GM19328 (cell line): ENCODE measurements at regions not wholly inside any gene's neighbourhood (a gene's known extent, or its start where the extent isn't known, plus 50 kb on each side); places are given as distances from the start of the nearest gene placed in this dataset.
"Not testable (repeated sequence)": the region's sequence is repeated elsewhere in the genome, so short reads cannot be mapped to it uniquely, and the experiment has no call there.

Experiments used
- ATAC-seq: cut with Tn5 transposase; IDR thresholded peaks from one replicate; pipeline ENCODE4 v1.9.1; 2021; ENCODE audit warnings: mild to moderate bottlenecking, moderate library complexity; ENCODE audit not compliant: unreplicated experiment

DNA sequence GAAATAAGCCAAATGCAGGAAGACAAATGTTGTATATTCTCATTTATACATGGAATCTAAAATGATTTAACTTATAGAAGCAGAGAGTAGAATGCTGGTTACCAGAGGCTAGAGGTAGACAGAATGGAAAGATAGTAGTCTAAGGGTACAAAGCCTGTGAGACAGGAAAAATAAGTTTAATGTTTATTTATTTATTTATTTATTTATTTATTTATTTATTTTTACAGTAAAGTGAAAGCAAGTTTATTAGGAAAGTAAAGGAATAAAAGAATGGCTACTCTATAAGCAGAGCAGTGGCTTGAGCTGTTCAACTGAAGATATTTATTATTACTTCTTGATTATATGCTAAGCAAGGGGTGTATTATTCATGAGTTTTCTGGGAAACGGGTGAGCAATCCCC, 203.2 kb downstream of the LAS1L start:
- no peak for ATAC-seq

DNA sequence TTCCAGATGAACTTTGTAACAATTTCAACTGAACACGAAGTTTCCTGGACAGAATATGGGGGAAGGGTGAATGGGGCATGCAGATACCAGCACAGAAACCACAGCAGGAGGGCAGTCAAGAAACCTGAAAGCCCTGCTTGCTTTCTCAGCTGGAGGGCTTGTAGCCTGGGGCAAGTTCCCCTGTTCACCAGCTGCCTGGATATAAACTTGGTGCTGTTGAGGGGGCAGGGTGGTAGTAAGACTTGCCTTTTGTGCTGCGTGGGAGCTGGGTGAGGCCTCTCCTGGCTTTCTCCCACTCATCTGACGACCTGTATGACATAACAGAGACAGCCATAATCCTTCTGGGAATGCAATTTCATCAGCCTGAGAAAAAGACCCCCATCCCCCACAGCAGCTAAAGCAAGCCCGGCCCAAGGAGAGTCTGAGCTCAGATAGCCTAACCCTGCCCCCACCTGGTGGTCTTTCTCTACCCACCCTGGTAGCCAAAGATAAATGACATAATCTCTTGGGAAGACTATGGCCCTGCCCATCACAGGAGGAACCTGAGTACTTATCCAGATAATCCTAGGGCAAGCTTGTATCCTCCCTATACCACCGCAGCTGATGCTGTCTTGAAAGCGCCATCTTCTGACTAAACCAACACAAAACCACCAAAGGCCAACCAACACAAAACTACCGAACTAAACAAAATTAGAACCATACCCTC, 234.3 kb downstream of the LAS1L start:
- ATAC-seq, result no peak

DNA sequence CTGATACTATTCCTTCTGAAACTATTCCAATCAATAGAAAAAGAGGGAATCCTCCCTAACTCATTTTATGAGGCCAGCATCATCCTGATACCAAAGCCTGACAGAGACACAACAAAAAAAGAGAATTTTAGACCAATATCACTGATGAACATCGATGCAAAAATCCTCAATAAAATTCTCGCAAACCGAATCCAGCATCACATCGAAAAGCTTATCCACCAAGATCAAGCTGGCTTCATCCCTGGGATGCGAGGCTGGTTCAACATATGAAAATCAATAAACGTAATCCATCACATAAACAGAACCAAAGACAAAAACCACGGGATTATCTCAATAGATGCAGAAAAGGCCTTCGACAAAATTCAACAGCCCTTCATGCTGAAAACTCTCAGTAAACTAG, 251.7 kb downstream of the LAS1L start:
- ATAC-seq, result not testable (repeated sequence)

DNA sequence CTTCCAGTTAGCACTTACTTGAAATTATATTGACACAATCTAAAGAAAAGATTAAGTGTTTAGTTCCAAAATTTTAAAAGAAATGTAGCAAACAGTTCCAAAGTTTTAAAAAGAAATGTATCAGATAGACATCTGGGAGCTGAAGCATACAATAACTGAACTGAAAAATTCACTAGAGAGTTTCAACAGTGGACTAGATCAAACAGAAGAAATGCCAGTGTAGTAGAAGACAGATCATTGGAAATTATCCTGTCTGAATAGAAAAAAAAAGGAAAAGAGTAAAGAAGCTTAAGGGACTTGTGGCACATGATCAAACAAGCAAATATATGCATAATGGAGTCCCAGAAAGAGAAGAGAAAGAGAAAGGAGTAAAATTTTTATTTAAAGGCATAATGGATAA, 261.4 kb downstream of the LAS1L start:
- ATAC-seq, result no peak

DNA sequence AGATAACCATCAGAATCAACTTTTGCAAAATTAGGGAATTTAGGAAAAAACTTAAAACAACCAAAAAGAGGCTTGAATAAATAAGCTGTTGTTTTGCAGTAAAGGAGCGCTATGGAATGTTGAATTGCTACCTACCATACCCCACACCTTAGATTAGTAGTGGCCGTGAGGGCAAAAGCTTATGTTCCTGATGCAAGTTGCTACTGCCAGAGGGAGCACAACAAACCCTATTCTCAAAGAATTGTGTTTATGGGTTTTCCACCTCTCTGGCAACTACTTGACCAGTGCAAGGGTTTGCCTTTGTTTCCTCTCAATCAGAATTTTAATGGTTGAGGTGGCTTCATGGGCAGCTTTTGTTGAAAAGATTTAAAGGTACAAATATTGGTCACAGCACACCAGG, 268.1 kb downstream of the LAS1L start:
- no peak for ATAC-seq

DNA sequence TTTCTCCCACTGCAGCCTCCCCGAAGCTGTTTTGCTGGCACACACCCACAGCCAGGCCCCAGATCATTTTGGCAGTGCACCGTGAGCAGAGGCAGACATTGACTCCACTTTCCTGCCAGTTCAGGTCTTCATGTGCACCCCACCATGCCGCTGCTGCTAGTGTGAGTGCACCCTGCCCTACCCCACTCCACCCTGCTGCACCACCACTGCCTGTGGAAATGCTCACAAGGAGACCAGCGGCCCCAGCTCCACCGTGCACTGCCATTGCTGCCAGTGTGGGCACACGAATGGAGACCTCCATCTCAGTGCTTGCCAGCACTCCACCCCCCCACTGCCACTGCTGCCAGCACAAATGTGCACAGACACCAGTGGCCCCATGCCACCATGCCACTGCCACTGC, 277.6 kb upstream of the ZC4H2 start:
- no peak for ATAC-seq

DNA sequence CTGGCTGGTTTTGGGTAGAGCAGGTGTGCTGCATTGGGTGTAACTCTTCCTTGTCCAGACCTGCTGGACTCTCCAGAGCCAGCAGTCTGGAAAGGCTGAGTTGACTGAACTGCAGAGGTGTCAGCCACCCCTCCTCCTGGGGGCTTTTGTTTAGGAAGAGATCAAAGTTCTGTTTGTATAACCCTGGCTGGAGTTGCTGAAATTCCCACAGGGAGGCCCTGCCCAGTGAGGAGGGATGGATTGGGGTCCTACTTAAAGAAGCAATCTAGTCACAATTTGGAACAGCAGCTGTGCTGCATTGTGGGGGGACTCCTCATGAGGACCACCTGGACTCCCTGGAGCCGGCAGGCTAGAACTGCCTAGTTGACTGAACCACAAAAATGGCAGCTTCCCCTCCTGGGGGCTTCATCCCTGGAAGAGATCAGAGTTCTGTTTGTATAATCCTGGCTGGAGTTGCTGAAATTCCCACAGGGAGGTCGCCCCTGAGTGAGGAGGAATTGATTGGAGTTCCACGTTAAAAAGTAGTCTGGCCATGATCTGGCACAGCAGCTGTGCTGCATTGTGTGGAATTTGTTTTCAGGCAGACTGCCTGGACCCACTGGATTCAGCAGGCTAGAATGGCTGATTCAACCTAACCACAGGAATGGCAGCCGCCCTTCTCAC, 264.9 kb upstream of the ZC4H2 start:
- ATAC-seq, result no peak

DNA sequence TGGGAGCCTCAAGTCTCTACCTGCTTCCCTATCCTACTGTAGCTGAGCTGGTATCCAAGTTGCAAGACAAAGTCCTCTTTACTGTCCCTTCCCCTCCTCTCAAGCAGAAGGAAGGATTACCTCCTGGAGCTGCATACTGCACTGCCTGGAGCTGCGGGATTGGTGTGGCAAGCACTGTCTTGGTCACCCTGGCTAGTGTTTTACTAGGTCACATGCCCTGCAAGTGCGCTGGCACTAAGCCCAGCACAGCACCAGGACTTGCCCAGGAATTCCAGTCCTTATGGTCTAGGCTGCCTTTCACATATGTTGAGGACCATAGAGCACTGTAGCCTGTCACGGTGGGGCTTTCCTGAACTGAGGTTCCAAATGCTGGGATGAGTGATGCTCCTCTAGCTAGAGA, 227.3 kb upstream of the ZC4H2 start:
- no peak for ATAC-seq

DNA sequence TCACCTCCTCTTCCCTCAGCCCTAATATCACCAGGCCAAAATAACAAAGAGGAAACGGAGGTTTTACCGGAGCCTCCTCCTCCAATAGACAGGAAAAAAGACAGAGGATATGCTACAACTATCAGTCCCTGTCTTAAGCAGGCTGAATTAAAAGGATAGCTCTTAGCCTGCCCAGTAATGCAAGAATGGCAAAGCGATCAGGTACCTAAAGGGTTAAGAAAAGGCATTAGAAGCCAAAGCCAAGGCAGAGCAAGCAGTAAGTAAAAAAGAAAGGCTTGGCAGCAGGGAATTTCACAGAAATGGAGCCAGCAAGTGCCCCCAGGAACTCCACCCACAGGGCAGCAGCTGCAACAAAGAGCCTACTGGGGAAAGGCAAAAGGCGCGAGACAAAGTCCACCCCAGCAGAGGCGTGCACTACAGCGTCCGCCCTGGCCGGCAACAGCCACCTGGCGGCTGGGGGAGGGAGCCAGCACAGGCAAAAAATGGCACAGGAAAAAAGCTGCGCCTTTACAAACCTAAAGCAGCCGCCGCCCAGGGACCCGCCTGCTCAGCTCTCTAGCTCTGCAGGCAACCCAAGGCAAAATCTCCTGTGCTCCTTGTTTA, 220.6 kb upstream of the ZC4H2 start:
- ATAC-seq, result no peak

DNA sequence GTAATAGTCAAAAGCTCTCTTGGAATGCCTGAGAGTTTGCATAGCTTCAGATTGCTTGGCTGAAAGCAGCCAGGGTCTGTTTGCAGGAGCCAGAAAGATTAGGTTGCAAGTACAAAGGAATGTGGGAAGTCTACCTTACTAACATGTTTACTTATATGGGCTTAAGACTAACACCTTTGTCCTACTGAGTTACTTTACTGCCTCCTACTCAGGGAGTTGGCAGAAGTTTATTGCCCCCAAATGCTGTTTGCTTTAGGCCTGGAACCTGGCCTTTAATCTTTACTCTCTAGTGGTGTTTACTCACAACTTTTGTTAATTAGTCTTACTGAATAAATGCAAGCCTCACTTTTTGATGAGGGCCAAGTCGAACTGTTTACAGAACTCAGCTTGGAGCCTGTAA, 219.4 kb upstream of the ZC4H2 start:
- ATAC-seq, result no peak

DNA sequence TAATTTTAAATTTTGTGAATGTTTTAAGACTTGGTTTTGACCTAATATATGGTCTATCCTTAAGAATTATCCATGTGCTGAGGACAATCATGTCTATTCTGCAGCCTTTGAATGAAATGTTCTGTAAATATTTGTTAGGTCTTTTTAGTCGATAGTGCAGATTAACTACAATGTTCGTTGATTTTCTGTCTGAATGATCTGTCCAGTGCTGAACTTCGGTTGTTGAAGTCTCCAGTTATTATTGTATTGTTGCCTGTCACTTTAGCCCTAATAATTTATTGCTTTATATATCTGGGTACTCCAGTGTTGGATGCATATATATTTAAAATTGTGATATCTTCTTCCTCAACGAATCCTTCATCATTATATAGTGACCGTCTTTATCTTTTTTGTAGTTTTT, 218.3 kb upstream of the ZC4H2 start:
- no peak for ATAC-seq

DNA sequence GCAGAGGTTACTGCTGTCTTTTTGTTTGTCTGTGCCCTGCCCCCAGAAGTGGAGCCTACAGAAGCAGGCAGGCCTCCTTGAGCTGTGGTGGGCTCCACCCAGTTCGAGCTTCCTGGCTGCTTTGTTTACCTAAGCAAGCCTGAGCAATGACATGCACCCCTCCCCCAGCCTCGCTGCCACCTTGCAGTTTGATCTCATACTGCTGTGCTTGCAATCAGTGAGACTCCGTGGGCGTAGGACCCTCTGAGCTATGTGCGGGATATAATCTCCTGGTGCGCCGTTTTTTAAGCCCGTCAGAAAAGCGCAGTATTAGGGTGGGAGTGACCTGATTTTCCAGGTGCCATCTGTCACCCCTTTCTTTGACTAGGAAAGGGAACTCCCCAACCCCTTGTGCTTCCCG, 187.1 kb upstream of the ZC4H2 start:
- not testable (repeated sequence) for ATAC-seq

DNA sequence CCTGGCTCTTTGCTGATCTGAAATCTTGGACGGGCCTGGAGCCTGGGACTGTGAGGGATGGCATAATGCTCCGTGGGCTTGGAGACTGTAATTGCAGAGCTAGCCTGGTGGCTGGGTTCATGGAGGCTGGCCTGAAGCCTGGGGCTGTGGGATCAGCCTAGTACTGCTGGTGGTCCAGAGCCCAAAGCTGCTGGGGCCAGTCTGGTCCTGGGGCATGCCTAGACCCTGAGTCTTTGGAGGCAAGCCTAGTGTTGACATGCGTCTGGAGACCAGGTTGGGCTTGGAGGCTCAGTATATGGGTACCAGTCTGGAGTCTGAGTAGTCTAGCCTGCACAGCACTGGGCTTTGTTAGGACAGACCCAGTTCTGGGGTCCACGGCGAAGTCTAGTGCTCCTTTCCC, 172.0 kb upstream of the ZC4H2 start:
- no peak for ATAC-seq

DNA sequence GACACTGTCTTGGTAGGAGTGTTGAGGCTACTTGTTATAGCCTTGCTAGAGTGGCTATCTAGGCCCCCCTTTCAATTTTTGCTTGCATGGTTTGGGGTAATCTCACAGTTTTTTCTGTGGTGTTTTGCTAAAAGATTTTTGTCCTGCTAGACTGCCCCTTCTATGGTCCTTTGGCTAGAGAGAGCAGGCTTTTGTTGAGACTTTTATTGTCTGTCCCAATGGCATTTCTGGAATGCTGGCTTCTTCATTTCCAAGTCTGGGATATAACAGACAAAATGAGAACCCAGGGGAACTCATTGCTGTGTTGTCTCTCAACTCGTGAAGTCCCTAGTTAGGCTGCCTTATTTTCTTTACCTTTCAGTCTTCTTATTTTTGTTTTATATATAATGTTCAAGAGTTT, 160.2 kb upstream of the ZC4H2 start:
- ATAC-seq, result no peak

DNA sequence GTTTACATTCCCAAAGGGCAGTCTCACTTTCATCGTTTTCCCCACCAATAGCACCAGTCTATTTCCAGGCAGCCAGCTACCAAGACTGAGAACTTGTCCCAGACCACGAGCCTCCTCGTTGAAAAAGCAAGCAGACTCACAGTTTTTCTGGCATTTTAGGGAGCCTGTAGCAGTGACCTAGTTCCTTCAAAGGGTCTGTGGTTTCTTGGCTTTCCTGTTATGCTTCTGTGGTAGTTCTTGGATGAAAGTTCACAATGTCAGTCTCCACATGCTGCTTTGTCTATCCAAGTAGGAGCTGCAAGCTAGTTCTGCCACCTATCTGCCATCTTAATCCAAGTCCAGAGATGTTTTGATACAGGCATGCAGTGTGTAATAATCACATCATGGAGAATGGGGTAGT, 151.6 kb upstream of the ZC4H2 start:
- ATAC-seq, result no peak

DNA sequence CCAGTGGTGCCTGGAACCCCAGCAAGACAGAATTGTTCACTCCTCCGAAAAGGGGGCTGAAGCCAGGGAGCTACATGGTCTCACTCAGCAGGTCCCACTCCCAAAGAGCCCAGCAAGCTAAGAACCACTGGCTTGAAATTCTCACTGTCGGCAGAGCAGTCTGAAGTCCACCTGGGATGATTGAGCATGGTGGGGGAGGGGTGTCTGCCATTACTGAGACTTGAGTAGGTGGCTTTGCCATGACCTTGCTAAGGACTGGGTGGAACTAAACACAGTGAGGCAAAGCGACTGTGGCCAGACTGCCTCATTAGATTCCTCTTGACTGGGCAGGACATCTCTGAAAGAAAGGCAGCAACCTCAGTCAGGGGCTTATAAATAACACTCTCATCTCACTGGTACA, 122.6 kb upstream of the ZC4H2 start:
- no peak for ATAC-seq

DNA sequence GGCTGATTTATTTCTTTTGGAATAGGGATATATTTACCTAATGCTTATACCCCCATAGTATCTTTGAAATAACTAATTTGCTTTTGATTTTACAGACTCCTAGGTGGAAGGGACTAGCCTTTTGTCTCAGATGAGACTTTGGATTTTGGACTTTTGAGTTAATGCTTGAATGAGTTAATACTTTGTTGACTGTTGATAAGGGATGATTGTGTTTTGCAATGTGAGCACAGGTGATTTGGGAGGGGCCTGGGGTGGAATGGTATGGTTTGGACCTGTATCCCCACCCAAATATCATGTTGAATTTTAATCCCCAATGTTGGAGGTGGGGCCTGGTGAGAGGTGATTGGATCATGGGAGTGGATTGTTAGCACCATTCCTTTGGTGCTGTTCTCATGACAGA, 117.4 kb upstream of the ZC4H2 start:
- ATAC-seq, result no peak

DNA sequence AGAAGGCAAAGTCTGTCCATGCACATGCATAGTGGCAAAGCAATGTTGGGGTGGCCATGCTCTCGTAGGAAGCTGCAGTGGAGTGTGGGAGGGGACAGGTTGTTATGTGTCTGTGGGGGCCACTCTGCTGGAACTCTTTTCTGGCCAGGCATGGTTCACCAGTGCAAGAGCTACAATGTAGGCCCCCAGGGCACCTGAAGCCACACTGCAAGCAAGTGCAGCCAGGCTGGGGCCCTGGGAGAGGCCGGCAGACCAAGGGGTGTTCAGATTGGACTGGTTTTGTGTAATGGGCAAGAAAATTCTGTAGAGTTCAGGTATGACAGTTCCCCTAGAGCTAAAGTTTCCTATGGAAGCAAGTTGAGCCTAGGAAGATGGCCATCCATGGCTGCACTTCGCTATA, 97.0 kb upstream of the ZC4H2 start:
- no peak for ATAC-seq

DNA sequence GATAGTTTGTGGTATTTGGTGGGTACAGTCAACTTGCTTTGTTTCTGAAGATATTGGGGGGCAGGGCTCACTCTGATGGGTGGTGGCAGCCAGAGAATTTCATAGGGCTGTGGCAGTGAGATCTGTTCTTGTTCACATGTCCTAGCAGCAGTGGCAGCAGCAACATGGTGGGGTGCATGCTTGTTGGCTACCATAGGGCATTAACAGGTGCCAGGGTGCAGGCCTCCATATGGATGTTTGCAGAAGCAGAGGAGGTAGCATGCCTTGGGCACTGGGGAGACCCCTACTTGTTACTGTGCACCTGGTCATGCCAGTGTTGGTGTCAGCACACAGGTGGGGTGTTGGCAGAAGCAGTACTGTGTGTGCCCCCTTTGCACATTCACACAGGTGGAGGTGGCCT, 96.3 kb upstream of the ZC4H2 start:
- ATAC-seq, result no peak

DNA sequence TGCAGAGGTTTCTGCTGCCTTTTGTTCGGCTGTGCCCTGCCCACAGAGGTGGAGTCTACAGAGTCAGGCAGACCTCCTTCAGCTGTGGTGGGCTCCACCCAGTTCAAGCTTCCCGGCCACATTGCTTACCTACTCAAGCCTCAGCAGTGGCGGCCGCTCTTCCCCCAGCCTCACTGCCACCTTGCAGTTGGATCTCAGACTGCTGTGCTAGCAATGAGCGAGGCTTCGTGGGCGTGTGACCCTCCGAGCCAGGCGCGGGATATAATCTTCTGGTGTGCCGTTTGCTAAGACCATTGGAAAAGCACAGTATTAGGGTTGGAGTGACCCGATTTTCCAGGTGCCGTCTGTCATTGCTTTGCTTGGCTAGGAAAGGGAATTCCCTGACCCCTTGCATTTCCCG, 82.4 kb upstream of the ZC4H2 start:
- not testable (repeated sequence) for ATAC-seq

DNA sequence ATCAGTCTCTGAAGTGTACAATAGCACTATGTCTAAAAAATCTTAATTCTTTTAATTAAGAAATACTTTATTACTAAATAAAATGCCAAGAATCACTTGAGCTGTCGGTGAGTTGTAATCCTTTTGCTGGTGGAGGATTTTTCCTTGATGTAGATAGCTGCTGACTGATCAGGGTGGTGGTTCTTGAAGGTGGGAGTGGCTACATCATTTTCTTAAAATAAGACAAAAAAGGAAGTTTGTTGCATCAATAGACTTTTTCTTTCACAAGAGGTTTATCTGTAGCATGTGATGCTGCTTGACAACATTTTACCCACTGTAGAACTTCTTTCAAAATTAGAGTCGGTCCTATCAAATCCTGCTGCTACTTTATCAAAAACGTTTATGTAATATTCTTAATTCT, 68.8 kb upstream of the ZC4H2 start:
- no peak for ATAC-seq

DNA sequence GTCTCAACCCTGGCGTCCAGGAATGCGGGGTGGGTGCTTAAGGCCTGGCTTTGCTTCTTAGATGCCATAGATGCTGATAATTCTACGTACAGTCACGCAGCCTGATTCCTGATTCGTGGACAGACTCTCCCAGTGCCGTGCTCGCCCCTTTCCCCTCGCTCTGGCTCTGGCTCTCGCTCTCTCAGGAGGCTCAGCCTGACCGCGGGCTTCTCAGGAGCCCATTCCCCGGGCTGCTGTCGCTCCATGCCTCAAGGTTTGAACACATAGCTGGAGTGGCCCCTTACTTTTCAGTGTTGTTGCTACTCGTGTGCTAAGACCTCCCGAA, 59.2 kb upstream of the ZC4H2 start:
- peak; percentile 25 for ATAC-seq
